GM12892 (cell line): ENCODE measurements at regions not wholly inside any gene's neighbourhood (a gene's known extent, or its start where the extent isn't known, plus 50 kb on each side); places are given as distances from the start of the nearest gene placed in this dataset.

Source experiments
- POLR2A ChIP-seq: IDR thresholded peaks from 2 replicates; pipeline ENCODE4 v1.6.1; 2011; ENCODE audit warnings: low read depth, low read length, control low read depth
- POLR2AphosphoS5 ChIP-seq: IDR thresholded peaks from 2 replicates; pipeline ENCODE4 v1.6.1; 2011; ENCODE audit warnings: low read depth, low read length, control low read depth
- TAF1 ChIP-seq: IDR thresholded peaks from 2 replicates; pipeline ENCODE4 v1.6.1; 2011; ENCODE audit warnings: low read depth, mild to moderate bottlenecking, control low read depth, low read length, borderline replicate concordance

GRCh38 chr5:168165221-168165914 is 126.1 kb upstream of the WWC1 start:
- no peak for TF ChIP-seq POLR2A
- TF ChIP-seq POLR2AphosphoS5, result no peak
- no peak for TF ChIP-seq TAF1
